HL-60 (cell line): ENCODE measurements at regions not wholly inside any gene's neighbourhood (a gene's known extent, or its start where the extent isn't known, plus 50 kb on each side); places are given as distances from the start of the nearest gene placed in this dataset.

Experiments used
- DNase-seq, 2 experiments: peaks; one replicate each; pipeline ENCODE4 v3.0.0-alpha.2; 2010 to 2020; ENCODE audit warnings: low read depth in 1 of 2, low spot score in 1 of 2
- H3K27ac ChIP-seq: fragments of 250-450 bp; sonication (Bioruptor Pico); replicated peaks from 2 replicates; pipeline ENCODE4 v1.5.1; 2020; ENCODE audit warnings: mild to moderate bottlenecking, moderate library complexity
- H3K27me3 ChIP-seq: fragments of 250-450 bp; sonication (Bioruptor Pico); 2 replicates; pipeline ENCODE4 v1.5.1; 2021; ENCODE audit warnings: mild to moderate bottlenecking, moderate library complexity; ENCODE audit not compliant: insufficient read depth, poor library complexity, severe bottlenecking
- H3K4me3 ChIP-seq: replicated peaks from 2 replicates; pipeline ENCODE4 v1.5.1; 2011; ENCODE audit warnings: mild to moderate bottlenecking, control low read depth, low read length; ENCODE audit not compliant: insufficient read depth
- GABPA ChIP-seq: IDR thresholded peaks from 2 replicates; pipeline ENCODE4 v1.6.1; 2012; ENCODE audit warnings: low read depth
- POLR2AphosphoS5 ChIP-seq: IDR thresholded peaks from 2 replicates; pipeline ENCODE4 v1.6.1; 2012; ENCODE audit warnings: low read depth
- REST ChIP-seq: IDR thresholded peaks from 2 replicates; pipeline ENCODE4 v1.6.1; 2012; ENCODE audit warnings: low read depth; ENCODE audit not compliant: insufficient replicate concordance
- SPI1 ChIP-seq: IDR thresholded peaks from 2 replicates; pipeline ENCODE4 v1.6.1; 2012; ENCODE audit warnings: low read depth, mild to moderate bottlenecking, borderline replicate concordance
- TF ChIP-seq, protein P1 (sequence below): IDR thresholded peaks from one replicate; pipeline ENCODE4 v1.5.1; 2011; ENCODE audit warnings: low read length, control low read depth, inconsistent platforms; ENCODE audit not compliant: insufficient read depth

- TF ChIP-seq, protein P1, sequence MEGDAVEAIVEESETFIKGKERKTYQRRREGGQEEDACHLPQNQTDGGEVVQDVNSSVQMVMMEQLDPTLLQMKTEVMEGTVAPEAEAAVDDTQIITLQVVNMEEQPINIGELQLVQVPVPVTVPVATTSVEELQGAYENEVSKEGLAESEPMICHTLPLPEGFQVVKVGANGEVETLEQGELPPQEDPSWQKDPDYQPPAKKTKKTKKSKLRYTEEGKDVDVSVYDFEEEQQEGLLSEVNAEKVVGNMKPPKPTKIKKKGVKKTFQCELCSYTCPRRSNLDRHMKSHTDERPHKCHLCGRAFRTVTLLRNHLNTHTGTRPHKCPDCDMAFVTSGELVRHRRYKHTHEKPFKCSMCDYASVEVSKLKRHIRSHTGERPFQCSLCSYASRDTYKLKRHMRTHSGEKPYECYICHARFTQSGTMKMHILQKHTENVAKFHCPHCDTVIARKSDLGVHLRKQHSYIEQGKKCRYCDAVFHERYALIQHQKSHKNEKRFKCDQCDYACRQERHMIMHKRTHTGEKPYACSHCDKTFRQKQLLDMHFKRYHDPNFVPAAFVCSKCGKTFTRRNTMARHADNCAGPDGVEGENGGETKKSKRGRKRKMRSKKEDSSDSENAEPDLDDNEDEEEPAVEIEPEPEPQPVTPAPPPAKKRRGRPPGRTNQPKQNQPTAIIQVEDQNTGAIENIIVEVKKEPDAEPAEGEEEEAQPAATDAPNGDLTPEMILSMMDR, result peak; percentile 72
- TF ChIP-seq SPI1, result no peak
- Histone ChIP-seq H3K27me3 (peaks cover 52% of the 10 kb centered on the region), H3K27ac (no peak overlapping the region), H3K4me3 (no peak overlapping the region)
- DNase-seq, result peak; percentile 55 to 77
Observed at GRCh38 chr6:41424370-41425058, 89.1 kb downstream of the NCR2 start.

DNA sequence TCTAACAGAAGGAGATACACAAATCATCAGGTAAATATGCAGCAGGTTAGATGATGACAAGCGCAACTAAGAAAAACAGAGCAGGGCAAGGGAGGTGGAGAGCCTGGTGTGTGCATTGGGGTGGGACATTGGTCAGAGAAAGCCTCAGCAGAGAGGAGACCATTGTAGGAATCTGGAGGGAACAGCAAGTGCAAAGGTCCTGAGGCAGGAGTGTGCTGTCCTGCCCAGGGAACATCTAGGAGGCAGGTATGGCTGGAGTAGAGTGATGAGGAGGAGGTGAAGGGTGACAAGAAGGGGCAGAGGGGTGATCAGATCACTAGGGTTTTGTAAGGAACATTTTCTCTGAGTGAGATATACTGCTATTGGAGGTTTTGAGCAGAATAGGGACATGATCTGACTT, 90.1 kb downstream of the NCR2 start:
- H3K27ac ChIP-seq, result no peak overlapping the region
- no peak for DNase-seq
- H3K27me3 ChIP-seq, result peaks cover 56% of the 10 kb centered on the region
- TF ChIP-seq GABPA (no peak), REST (no peak), POLR2AphosphoS5 (no peak), SPI1 (no peak)
- TF ChIP-seq, protein P1, result no peak
- H3K4me3 ChIP-seq, result no peak overlapping the region

GRCh38 chr6:41426438-41426851, 91.0 kb downstream of the NCR2 start:
- peaks cover 55% of the 10 kb centered on the region for H3K27me3 ChIP-seq
- no peak overlapping the region for H3K4me3 ChIP-seq
- no peak overlapping the region for H3K27ac ChIP-seq
- no peak for TF ChIP-seq GABPA
- peak in 1 of 2 experiments; percentile 13 for DNase-seq

DNA sequence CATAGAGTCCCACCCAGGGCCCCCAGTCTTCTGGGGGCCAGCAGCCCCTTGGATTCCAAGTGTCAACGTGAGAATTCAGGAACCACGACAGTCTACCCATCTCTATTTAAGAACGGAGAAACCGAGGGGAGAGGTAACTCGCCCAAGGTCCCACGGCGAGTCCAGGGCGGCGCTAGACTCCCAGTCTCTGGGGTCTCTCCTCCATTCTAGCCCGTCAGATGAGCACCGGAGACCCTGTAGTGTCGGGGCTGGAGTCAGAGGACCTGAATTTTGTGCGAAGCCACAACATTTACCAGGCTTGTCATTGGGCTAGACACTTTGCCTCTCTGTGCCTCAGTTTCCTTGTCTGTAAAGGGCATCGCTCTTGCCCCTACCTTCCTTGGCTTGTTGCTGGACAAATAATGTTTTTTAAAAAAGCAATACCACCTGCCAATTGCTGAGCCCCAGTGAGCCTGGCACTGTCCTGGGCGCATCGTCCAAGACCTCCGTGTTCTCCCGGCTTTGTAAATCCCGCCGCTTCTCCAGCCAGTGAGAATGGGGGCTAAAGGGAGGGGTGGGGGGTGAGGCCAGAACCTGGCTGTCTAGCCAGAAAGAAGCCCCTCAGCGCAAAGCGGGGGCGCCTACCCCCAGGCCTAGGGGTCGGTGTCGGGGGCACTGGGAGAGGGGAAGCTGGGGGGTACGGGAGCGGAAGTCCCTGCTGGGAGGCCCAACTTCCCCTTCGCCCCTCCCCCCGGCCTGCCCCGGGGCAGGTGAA, 91.7 kb downstream of the NCR2 start:
- peaks cover 49% of the 10 kb centered on the region for H3K27me3 ChIP-seq
- DNase-seq, result no peak
- TF ChIP-seq, protein P1, result no peak
- no peak for TF ChIP-seq REST
- no peak for TF ChIP-seq POLR2AphosphoS5
- no peak for TF ChIP-seq GABPA
- TF ChIP-seq SPI1, result no peak
- no peak overlapping the region for H3K27ac ChIP-seq
- H3K4me3 ChIP-seq, result no peak overlapping the region
